Esophagus squamous epithelium (tissue), 4 donors: ENCODE measurements at regions not wholly inside any gene's neighbourhood (a gene's known extent, or its start where the extent isn't known, plus 50 kb on each side); places are given as distances from the start of the nearest gene placed in this dataset.

Source experiments
- CTCF ChIP-seq, 6 experiments: fragments of 450-650 bp in 4 of 6; fragments of 200-600 bp in 2 of 6; sonication (generic) in 2 of 6; IDR thresholded peaks; one replicate each; pipeline ENCODE4 v1.5.1; 2016 to 2019; ENCODE audit warnings: antibody characterized with exemption in 6 of 6, mild to moderate bottlenecking in 4 of 6, moderate library complexity in 4 of 6
- POLR2A ChIP-seq, 4 donors: fragments of 450-650 bp; IDR thresholded peaks; one replicate each; pipeline ENCODE4 v1.6.1; 2017; ENCODE audit warnings: antibody characterized with exemption in 4 of 4, mild to moderate bottlenecking in 4 of 4, moderate library complexity in 3 of 4

- TF ChIP-seq CTCF (IDR thresholded peaks at IDR 0.05), result no peak
- TF ChIP-seq POLR2A (IDR thresholded peaks at IDR 0.05), result no peak
These were observed 92.8 kb upstream of the APCDD1 start for GRCh38 chr18:10361660-10362059.
